ENCODE measurements at regions not wholly inside any gene's neighbourhood (a gene's known extent, or its start where the extent isn't known, plus 50 kb on each side); places are given as distances from the start of the nearest gene placed in this dataset.

DNA sequence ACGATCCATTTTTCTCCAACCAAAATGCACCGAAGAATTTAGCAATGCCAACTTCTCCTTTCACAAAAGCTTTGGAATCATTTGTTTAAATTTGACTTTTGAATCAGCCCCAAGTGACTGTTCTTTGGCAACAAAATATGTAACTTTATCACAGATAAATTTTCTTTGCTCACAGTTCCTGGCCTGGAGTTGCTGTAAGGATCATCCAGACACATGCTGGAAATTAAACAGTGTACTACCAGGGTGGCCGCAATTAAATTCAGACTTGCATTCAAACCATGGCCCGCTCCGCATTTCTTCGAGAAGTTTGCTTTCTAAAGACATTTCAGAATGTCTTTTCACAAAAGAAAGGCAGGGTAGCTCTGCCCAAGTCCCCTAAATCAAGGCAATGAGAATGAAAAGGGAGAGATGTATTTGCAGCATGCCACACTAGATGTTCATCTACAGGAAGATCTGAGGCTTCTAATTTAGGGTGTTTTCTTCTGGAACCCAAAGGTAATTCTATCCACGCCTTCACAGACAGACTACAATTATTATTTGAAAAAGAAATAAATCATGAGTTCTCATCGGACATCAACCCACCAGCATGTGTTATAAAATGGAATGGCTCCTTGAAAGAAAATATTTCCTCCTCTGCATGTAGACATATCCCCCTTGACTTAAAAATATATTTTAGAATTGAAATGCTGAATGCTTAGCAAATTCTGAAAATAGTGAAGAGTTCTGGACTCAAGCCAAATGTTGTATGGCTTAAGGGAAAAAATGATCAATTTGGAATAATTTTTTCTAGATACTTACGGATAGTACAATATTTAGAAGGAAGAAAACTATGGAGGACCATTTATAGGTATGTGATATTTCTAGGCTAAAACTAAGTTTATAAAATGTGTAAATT lies 189.7 kb upstream of the BLID start:
- DNase-seq (ENCODE audit: low spot score), result no peak
- ATAC-seq (ENCODE audit: low FRiP score), result peak; percentile 26
- TF ChIP-seq, protein P1, sequence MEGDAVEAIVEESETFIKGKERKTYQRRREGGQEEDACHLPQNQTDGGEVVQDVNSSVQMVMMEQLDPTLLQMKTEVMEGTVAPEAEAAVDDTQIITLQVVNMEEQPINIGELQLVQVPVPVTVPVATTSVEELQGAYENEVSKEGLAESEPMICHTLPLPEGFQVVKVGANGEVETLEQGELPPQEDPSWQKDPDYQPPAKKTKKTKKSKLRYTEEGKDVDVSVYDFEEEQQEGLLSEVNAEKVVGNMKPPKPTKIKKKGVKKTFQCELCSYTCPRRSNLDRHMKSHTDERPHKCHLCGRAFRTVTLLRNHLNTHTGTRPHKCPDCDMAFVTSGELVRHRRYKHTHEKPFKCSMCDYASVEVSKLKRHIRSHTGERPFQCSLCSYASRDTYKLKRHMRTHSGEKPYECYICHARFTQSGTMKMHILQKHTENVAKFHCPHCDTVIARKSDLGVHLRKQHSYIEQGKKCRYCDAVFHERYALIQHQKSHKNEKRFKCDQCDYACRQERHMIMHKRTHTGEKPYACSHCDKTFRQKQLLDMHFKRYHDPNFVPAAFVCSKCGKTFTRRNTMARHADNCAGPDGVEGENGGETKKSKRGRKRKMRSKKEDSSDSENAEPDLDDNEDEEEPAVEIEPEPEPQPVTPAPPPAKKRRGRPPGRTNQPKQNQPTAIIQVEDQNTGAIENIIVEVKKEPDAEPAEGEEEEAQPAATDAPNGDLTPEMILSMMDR (IDR thresholded peaks at IDR 0.05), result no peak

DNA sequence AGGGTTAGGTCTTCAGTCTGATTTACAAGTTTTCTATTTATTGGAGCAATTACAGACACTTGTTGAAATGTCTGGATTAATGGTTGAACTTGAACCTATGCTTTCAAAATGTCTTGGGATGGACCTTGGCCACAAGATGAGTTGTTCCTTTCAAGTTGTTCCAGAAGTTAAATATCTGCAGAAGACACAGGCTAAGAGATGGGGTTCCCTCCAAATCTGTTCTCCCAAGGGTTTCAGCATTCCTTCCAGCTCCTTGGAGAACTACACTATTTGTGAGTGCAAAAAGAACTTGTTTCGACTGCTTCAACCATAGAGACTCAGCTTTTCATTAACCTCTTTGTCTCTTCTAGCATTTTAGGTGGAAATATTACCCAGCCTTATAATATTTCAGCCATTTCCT lies 189.0 kb upstream of the BLID start:
- no peak for DNase-seq (ENCODE audit: low spot score)
- peak; percentile 7 for ATAC-seq (ENCODE audit: low FRiP score)
- TF ChIP-seq, protein P1 (IDR thresholded peaks at IDR 0.05), result no peak

DNA sequence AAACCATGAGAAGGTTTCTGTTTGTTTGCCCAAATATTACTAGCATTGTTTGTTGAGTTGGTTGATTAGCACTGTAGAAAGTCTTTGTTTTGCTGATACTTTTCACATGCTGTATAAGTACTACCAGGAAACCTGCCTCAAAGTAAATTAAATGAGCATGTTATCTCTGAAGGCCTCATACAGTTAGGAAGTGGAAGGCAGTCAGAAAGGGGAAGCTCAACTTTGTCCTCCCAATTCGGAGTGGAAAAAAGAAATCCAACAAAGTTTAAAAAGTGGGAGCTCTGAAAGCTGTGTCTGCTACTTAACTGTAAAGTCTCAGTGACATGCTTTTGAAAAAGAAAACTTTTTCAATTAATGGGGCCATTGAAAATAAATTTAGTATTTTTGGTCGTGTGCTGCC lies 188.3 kb upstream of the BLID start:
- TF ChIP-seq, protein P1 (IDR thresholded peaks at IDR 0.05), result no peak
- ATAC-seq (ENCODE audit: low FRiP score) (no peak), DNase-seq (ENCODE audit: low spot score) (no peak)

DNA sequence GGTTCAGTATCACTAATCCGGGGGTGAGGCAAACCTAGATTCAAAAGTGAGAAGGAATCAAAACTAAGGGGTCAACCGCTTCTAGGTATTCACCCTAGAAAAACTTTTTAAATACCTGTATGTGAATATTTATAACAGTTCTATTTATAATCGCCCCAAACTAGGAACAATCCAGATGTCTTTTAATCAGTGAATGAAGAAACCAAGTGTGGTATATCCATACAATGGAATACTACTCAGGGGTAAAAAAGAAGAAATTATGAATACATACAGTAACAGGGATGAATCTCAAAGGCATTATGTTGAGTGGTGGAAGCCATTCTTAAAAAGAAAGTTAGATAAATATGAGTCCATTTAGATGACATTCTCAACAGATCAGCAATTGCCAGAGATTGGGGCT lies 178.0 kb upstream of the BLID start:
- ATAC-seq (ENCODE audit: low FRiP score), result no peak

DNA sequence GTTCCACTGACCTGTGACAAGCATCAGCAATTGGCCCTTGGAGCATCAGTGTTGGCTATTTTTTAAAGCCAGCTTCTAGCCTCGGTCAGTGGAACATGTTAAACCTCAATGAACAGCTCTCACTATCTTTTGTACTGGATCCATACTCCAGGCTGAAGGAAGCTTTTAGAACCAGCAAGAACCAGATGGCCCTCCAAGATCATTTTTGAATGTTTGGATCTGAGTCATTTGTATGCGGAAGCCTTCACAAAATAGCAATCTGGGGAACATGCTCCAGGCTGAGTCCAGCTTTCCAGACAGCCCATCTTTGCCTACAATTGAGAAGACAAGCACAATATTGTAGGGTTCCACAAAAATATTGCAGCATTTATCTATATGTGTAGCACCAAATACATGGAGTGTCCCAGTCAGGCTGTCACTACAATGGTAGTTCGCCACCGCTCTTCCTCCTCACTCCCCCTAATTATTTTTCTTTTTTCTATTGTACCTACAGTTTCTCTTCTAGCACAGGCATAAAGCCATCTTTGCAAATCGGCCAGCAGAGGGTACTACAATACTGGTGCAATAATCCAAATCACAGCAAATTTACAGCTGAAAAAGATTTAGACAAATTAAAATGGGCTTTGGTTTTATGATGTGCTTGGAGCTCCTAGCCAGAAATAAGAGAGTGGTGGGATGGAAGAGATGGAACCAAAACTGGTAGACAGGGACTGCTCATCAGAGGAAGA lies 177.4 kb upstream of the BLID start:
- DNase-seq (ENCODE audit: low spot score) (no peak), ATAC-seq (ENCODE audit: low FRiP score) (no peak)
- TF ChIP-seq, protein P1 (IDR thresholded peaks at IDR 0.05), result no peak

More for the DNA sequence above, 178.0 kb upstream of the BLID start:
- TF ChIP-seq, protein P1 (IDR thresholded peaks at IDR 0.05), result no peak
- no peak for DNase-seq (ENCODE audit: low spot score)

DNA sequence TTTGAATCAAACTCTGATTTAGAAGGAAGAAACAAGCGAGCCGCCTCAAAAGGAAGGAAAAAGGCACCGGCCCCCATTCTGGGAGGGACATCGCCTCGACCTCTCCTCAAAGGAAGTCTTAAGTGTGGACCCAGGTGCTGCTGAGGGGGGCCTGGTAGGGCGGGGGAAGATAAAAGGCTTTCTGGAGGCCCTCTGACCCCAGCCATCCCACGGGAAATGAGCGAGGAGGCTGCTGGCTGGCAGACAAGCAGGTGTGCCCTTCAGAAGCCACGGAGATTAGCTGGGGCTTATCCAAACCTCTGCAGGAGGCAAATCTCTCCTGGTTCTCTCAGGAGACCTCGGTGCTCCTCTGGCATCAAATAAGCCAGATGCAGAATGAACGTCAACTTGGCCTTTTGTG lies 171.4 kb upstream of the BLID start:
- ATAC-seq (ENCODE audit: low FRiP score) (no peak), DNase-seq (ENCODE audit: low spot score) (no peak)
- TF ChIP-seq, protein P1 (IDR thresholded peaks at IDR 0.05), result no peak

Data from omental fat pad (tissue), 3 donors.